B cell (primary cell): ENCODE measurements at regions not wholly inside any gene's neighbourhood (a gene's known extent, or its start where the extent isn't known, plus 50 kb on each side); places are given as distances from the start of the nearest gene placed in this dataset.
"Not testable (repeated sequence)": the region's sequence is repeated elsewhere in the genome, so short reads cannot be mapped to it uniquely, and the experiment has no call there.

Experiments
- ATAC-seq: fragments of 200-7000 bp; cut with Tn5 transposase; one replicate; pipeline ENCODE4 v1.10.0; 2021; ENCODE audit warnings: low read depth, mild to moderate bottlenecking, moderate number of reproducible peaks, moderate library complexity
- CTCF ChIA-PET: fragments of 350-600 bp; sonication (Branson Sonifier 250); formaldehyde crosslinking; loops from one replicate; lab custom pipeline; 2021; ENCODE audit warnings: antibody characterized with exemption, inconsistent platforms; lab: Charles Lee
- POLR2A ChIA-PET: fragments of 350-600 bp; sonication (Branson Sonifier 250); formaldehyde crosslinking; loops from one replicate; lab custom pipeline; 2021; ENCODE audit warnings: antibody characterized with exemption; lab: Charles Lee
- DNase-seq: peaks from one replicate; pipeline ENCODE4 v3.0.0; 2013
- H2AFZ ChIP-seq: 2 replicates; pipeline ENCODE4 v1.6.1; 2012; ENCODE audit warnings: mild to moderate bottlenecking, low read depth, low read length; ENCODE audit not compliant: insufficient read depth, poor library complexity, severe bottlenecking
- H3K27ac ChIP-seq, 2 donors: 1 replicate in 1 of 2; 2 replicates in 1 of 2; pipeline ENCODE4 v1.5.1; 2012 to 2013; ENCODE audit warnings: low read length in 2 of 2, mild to moderate bottlenecking in 2 of 2, moderate library complexity in 1 of 2
- H3K27me3 ChIP-seq, 4 experiments: fragments of 200-600 bp in 1 of 4; sonication (generic) in 1 of 4; replicated peaks in 1 of 4; 1 replicate in 2 of 4; 2 replicates in 2 of 4; pipeline versions ENCODE4 v1.6.1 to v1.7.0; 2013 to 2016; ENCODE audit warnings: low read length in 3 of 4, mild to moderate bottlenecking in 2 of 4, mixed read lengths in 1 of 4, moderate library complexity in 1 of 4; ENCODE audit not compliant: insufficient read depth in 4 of 4, control insufficient read depth in 3 of 4; ENCODE audit errors: control extremely low read depth in 1 of 4
- H3K36me3 ChIP-seq, 2 experiments: replicated peaks in 1 of 2; 1 replicate in 1 of 2; 2 replicates in 1 of 2; pipeline versions ENCODE4 v1.6.1 to v1.7.1; 2013; ENCODE audit warnings: low read length in 1 of 2; ENCODE audit not compliant: insufficient read depth in 2 of 2, control insufficient read depth in 1 of 2; ENCODE audit errors: control extremely low read depth in 1 of 2, extremely low read depth in 1 of 2
- H3K4me1 ChIP-seq, 2 donors: fragments of 200-600 bp in 1 of 2; sonication (generic) in 1 of 2; 1 replicate in 1 of 2; 2 replicates in 1 of 2; pipeline versions ENCODE4 v1.5.1 to v1.6.1; 2013 to 2017; ENCODE audit warnings: low read length in 2 of 2; ENCODE audit not compliant: control insufficient read depth in 2 of 2, insufficient read depth in 2 of 2
- H3K4me2 ChIP-seq: replicated peaks from 2 replicates; pipeline ENCODE3; 2012; ENCODE audit warnings: mild to moderate bottlenecking, low read depth, low read length; ENCODE audit not compliant: poor library complexity, severe bottlenecking
- H3K4me3 ChIP-seq, 5 experiments: fragments of 200-600 bp in 1 of 5; sonication (generic) in 1 of 5; 1 replicate in 3 of 5; 2 replicates in 2 of 5; pipeline versions ENCODE4 v1.5.1 to v1.7.0; 2011 to 2016; ENCODE audit warnings: low read length in 4 of 5, mild to moderate bottlenecking in 4 of 5, low read depth in 2 of 5, control low read depth in 1 of 5, moderate library complexity in 1 of 5; ENCODE audit not compliant: insufficient read depth in 1 of 5; ENCODE audit errors: control extremely low read depth in 1 of 5, extremely low read depth in 1 of 5
- H3K79me2 ChIP-seq: fragments of 200-600 bp; sonication (generic); one replicate; pipeline ENCODE4 v1.6.0; 2016; ENCODE audit warnings: low read length; ENCODE audit not compliant: control insufficient read depth, insufficient read depth
- H3K9ac ChIP-seq: fragments of 200-600 bp; sonication (generic); 2 replicates; pipeline ENCODE4 v1.6.1; 2017; ENCODE audit warnings: mild to moderate bottlenecking, low read length, moderate library complexity
- H3K9me3 ChIP-seq, 3 donors: one replicate each; pipeline versions ENCODE4 v1.6.1 to v1.7.1; 2013; ENCODE audit warnings: low read length in 2 of 3; ENCODE audit not compliant: control insufficient read depth in 2 of 3, insufficient read depth in 1 of 3; ENCODE audit errors: control extremely low read depth in 1 of 3
- H4K20me1 ChIP-seq: 2 replicates; pipeline ENCODE4 v1.6.0; 2012; ENCODE audit warnings: mild to moderate bottlenecking, low read length; ENCODE audit not compliant: insufficient read depth, control insufficient read depth, poor library complexity, severe bottlenecking
- H3K27ac Mint-ChIP-seq: one replicate; pipeline ENCODE4 v1.8.0; 2021; ENCODE audit warnings: mixed read lengths
- H3K27me3 Mint-ChIP-seq: one replicate; pipeline ENCODE4 v1.8.0; 2021; ENCODE audit warnings: mixed read lengths
- H3K4me1 Mint-ChIP-seq: one replicate; pipeline ENCODE4 v1.8.0; 2021; ENCODE audit warnings: mixed read lengths
- H3K4me3 Mint-ChIP-seq: one replicate; pipeline ENCODE4 v1.8.0; 2021; ENCODE audit warnings: mixed read lengths
- H3K9me3 Mint-ChIP-seq: one replicate; pipeline ENCODE4 v1.8.0; 2022; ENCODE audit warnings: mixed read lengths; ENCODE audit not compliant: insufficient read depth
- CTCF ChIP-seq: fragments of 200-600 bp; IDR thresholded peaks from one replicate; pipeline ENCODE4 v1.8.0; 2022; ENCODE audit warnings: antibody characterized with exemption, mild to moderate bottlenecking
- EZH2 ChIP-seq: IDR thresholded peaks from 2 replicates; pipeline ENCODE4 v1.6.1; 2012; ENCODE audit warnings: borderline replicate concordance, low read depth, mild to moderate bottlenecking, moderate library complexity, low read length; ENCODE audit not compliant: insufficient read depth, poor library complexity, severe bottlenecking
- whole genome bisulfite sequencing: methylation state at CpG from one replicate; pipeline ENCODE4 v1.1.5; 2013; ENCODE audit warnings: missing lambda C conversion rate; ENCODE audit not compliant: insufficient coverage; 5-methylcytosine and 5-hydroxymethylcytosine counted together
- intact Hi-C: fragments of 100-400 bp; cut with micrococcal nuclease; formaldehyde crosslinking; loops from one replicate; pipeline ENCODE4 v1.10.0; 2022

GRCh38 chr3:106530367-106530766 lies 661.6 kb upstream of the CBLB start:
- Histone ChIP-seq H3K27me3 (no peaks in the 10 kb centered on the region), H3K79me2 (no peaks in the 10 kb centered on the region), H3K36me3 (no peaks in the 10 kb centered on the region), H3K9me3 (peaks cover 2 to 8% (median 2%) of the 10 kb centered on the region in 3 donors), H3K4me2 (no peak overlapping the region), H3K9ac (no peak overlapping the region), H4K20me1 (no peaks in the 10 kb centered on the region), H3K4me3 (no peak overlapping the region), H3K4me1 (no peaks in the 10 kb centered on the region), H3K27ac (no peak overlapping the region), H2AFZ (no peak overlapping the region)
- no peak for DNase-seq
- no peak overlapping the region for H3K27ac Mint-ChIP-seq
- no peak for TF ChIP-seq CTCF
- no peak for TF ChIP-seq EZH2
- WGBS: no CpG with 5 or more reads among the region's 1 CpG
- intact Hi-C loops: no loop called here
- no peak overlapping the region for H3K4me3 Mint-ChIP-seq
- no peaks in the 10 kb centered on the region for H3K27me3 Mint-ChIP-seq
- POLR2A ChIA-PET: no interaction called here
- H3K4me1 Mint-ChIP-seq: peaks cover 1% of the 10 kb centered on the region
- H3K9me3 Mint-ChIP-seq: peaks cover 4% of the 10 kb centered on the region
- CTCF ChIA-PET: no interaction called here
- ATAC-seq: no peak

GRCh38 chr3:106531771-106532329 lies 663.0 kb upstream of the CBLB start:
- H3K36me3 ChIP-seq, H3K79me2 ChIP-seq, H4K20me1 ChIP-seq, H3K9me3 Mint-ChIP-seq, H3K4me2 ChIP-seq, H3K9ac ChIP-seq, H2AFZ ChIP-seq, H3K4me1 ChIP-seq, CTCF ChIA-PET, DNase-seq, H3K4me3 ChIP-seq, POLR2A ChIA-PET, H3K4me1 Mint-ChIP-seq, H3K27ac Mint-ChIP-seq, H3K9me3 ChIP-seq, ATAC-seq, H3K27me3 Mint-ChIP-seq, H3K4me3 Mint-ChIP-seq, H3K27me3 ChIP-seq, intact Hi-C loops, H3K27ac ChIP-seq: not testable (repeated sequence)
- WGBS: 100% methylated on average over 1 of the region's 5 CpGs
